Keratinocyte (primary cell): ENCODE measurements at regions not wholly inside any gene's neighbourhood (a gene's known extent, or its start where the extent isn't known, plus 50 kb on each side); places are given as distances from the start of the nearest gene placed in this dataset.
"Not testable (repeated sequence)": the region's sequence is repeated elsewhere in the genome, so short reads cannot be mapped to it uniquely, and the experiment has no call there.

Experiments used
- CTCF ChIP-seq, 3 experiments: IDR thresholded peaks in 1 of 3; conservative IDR thresholded peaks in 1 of 3; optimal IDR thresholded peaks in 1 of 3; 2 replicates in 2 of 3; 3 replicates in 1 of 3; pipeline versions ENCODE3 to v1.5.1; 2011; ENCODE audit warnings: low read length in 3 of 3, mild to moderate bottlenecking in 3 of 3, moderate library complexity in 2 of 3, control low read depth in 1 of 3, inconsistent platforms in 1 of 3; ENCODE audit not compliant: insufficient read depth in 2 of 3; ENCODE audit errors: extremely low read depth in 1 of 3
- EZH2 ChIP-seq: IDR thresholded peaks from one replicate; pipeline ENCODE4 v1.6.1; 2012; ENCODE audit warnings: inconsistent platforms, mild to moderate bottlenecking, low read length, moderate library complexity

- not testable (repeated sequence) for TF ChIP-seq EZH2; CTCF (optimal IDR thresholded peaks at IDR 0.05 in 1 of 3, IDR thresholded peaks at IDR 0.05 in 1 of 3, conservative IDR thresholded peaks at IDR 0.05 in 1 of 3; ENCODE audit: extremely low read depth in 1 of 3, insufficient read depth in 2 of 3, low read length in 3 of 3)
Observed at GRCh38 chr3:80709597-80710322, 942.0 kb upstream of the ROBO1 start.
